Nephron (organoid): ENCODE measurements at regions not wholly inside any gene's neighbourhood (a gene's known extent, or its start where the extent isn't known, plus 50 kb on each side); places are given as distances from the start of the nearest gene placed in this dataset.
A peak's percentile ranks its signal among the peaks of the same experiment; 100 is the strongest.

Experiments
- H3K27ac Mint-ChIP-seq, 3 experiments: 2 replicates each; pipeline ENCODE4 v1.8.0; 2020; ENCODE audit warnings: mixed read lengths in 3 of 3, mild to moderate bottlenecking in 2 of 3, moderate library complexity in 1 of 3
- H3K27me3 Mint-ChIP-seq: 2 replicates; pipeline ENCODE4 v1.8.0; 2021; ENCODE audit warnings: low read depth, mild to moderate bottlenecking, moderate library complexity, mixed read lengths
- H3K36me3 Mint-ChIP-seq: 2 replicates; pipeline ENCODE4 v1.8.0; 2020; ENCODE audit warnings: low read depth, mixed read lengths
- H3K4me1 Mint-ChIP-seq: 2 replicates; pipeline ENCODE4 v1.8.0; 2020; ENCODE audit warnings: mixed read lengths
- H3K4me3 Mint-ChIP-seq, 3 experiments: 2 replicates each; pipeline ENCODE4 v1.8.0; 2020; ENCODE audit warnings: mild to moderate bottlenecking in 3 of 3, mixed read lengths in 3 of 3, moderate library complexity in 2 of 3
- H3K9me3 Mint-ChIP-seq: 2 replicates; pipeline ENCODE4 v1.8.0; 2020; ENCODE audit warnings: mixed read lengths
- TF ChIP-seq, protein P1 (sequence below), 3 experiments: fragments of 200-600 bp; sonication (generic); IDR thresholded peaks; one replicate each; pipeline ENCODE4 v1.5.0; 2021; ENCODE audit warnings: antibody characterized with exemption in 3 of 3; ENCODE audit not compliant: unreplicated experiment in 3 of 3

DNA sequence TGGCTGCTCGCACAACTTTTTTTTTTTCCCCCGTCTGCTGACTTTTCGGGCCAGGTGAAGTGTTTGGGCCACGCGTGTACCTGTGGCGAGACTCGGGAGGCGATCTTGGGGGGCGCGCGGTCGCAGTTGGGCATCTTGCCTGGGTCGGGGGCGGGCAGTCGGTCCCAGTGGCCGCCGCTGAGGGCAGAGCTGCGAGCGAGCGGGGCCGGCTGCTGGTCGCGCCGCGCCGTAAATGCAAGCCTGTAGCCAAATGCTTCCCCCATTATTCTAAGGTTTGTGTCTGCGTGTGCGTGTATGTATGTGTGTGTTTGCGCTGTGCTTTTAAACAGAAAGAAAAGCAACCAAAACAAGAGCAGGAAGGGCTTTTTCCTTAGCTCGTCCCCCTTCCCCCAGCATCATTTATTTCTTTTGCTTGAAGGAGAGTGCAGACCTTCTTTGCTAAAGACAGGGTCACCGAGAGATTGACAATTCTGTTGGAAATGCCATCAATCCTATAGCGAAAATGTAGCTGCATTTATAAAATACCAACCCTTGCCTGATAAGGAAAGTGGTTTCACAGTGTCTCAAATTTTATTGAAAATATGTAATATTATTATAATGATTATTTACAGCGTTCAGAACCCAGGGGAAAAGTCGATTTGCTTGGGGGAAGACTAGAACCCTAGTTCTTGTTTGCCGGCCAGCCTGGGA lies 143.2 kb upstream of the ZNF536 start:
- Mint-ChIP-seq H3K4me3 (peak overlapping the region; percentile 82 to 90 (median 85)), H3K27me3 (peaks cover 80% of the 10 kb centered on the region), H3K4me1 (peaks cover 23% of the 10 kb centered on the region), H3K27ac (peak overlapping the region in 1 of 3 experiments; percentile 37), H3K36me3 (no peaks in the 10 kb centered on the region), H3K9me3 (no peaks in the 10 kb centered on the region)
- TF ChIP-seq, protein P1, sequence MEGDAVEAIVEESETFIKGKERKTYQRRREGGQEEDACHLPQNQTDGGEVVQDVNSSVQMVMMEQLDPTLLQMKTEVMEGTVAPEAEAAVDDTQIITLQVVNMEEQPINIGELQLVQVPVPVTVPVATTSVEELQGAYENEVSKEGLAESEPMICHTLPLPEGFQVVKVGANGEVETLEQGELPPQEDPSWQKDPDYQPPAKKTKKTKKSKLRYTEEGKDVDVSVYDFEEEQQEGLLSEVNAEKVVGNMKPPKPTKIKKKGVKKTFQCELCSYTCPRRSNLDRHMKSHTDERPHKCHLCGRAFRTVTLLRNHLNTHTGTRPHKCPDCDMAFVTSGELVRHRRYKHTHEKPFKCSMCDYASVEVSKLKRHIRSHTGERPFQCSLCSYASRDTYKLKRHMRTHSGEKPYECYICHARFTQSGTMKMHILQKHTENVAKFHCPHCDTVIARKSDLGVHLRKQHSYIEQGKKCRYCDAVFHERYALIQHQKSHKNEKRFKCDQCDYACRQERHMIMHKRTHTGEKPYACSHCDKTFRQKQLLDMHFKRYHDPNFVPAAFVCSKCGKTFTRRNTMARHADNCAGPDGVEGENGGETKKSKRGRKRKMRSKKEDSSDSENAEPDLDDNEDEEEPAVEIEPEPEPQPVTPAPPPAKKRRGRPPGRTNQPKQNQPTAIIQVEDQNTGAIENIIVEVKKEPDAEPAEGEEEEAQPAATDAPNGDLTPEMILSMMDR (IDR thresholded peaks at IDR 0.05; ENCODE audit: unreplicated experiment in 3 of 3): no peak

GRCh38 chr19:30229525-30230174 lies 142.5 kb upstream of the ZNF536 start:
- peaks cover 23% of the 10 kb centered on the region for H3K4me1 Mint-ChIP-seq
- peak overlapping the region; percentile 70 to 79 (median 77) for H3K4me3 Mint-ChIP-seq
- H3K9me3 Mint-ChIP-seq: no peaks in the 10 kb centered on the region
- peaks cover 78% of the 10 kb centered on the region for H3K27me3 Mint-ChIP-seq
- TF ChIP-seq, protein P1 (IDR thresholded peaks at IDR 0.05; ENCODE audit: unreplicated experiment in 3 of 3): no peak
- H3K36me3 Mint-ChIP-seq: no peaks in the 10 kb centered on the region
- H3K27ac Mint-ChIP-seq: no peak overlapping the region

GRCh38 chr19:30231408-30232318 lies 140.5 kb upstream of the ZNF536 start:
- TF ChIP-seq, protein P1 (IDR thresholded peaks at IDR 0.05; ENCODE audit: unreplicated experiment in 3 of 3): no peak
- Mint-ChIP-seq H3K4me1 (peaks cover 25% of the 10 kb centered on the region), H3K27me3 (peaks cover 84% of the 10 kb centered on the region), H3K4me3 (peak overlapping the region in 1 of 3 experiments; percentile 8), H3K27ac (no peak overlapping the region), H3K9me3 (no peaks in the 10 kb centered on the region), H3K36me3 (no peaks in the 10 kb centered on the region)

- H3K4me3 Mint-ChIP-seq: no peak overlapping the region
- H3K27me3 Mint-ChIP-seq: peaks cover 86% of the 10 kb centered on the region
- peaks cover 19% of the 10 kb centered on the region for H3K4me1 Mint-ChIP-seq
- no peaks in the 10 kb centered on the region for H3K36me3 Mint-ChIP-seq
- H3K9me3 Mint-ChIP-seq: no peaks in the 10 kb centered on the region
- no peak overlapping the region for H3K27ac Mint-ChIP-seq
- TF ChIP-seq, protein P1 (IDR thresholded peaks at IDR 0.05; ENCODE audit: unreplicated experiment in 3 of 3): no peak
Observed at GRCh38 chr19:30233375-30233774, 138.8 kb upstream of the ZNF536 start.

DNA sequence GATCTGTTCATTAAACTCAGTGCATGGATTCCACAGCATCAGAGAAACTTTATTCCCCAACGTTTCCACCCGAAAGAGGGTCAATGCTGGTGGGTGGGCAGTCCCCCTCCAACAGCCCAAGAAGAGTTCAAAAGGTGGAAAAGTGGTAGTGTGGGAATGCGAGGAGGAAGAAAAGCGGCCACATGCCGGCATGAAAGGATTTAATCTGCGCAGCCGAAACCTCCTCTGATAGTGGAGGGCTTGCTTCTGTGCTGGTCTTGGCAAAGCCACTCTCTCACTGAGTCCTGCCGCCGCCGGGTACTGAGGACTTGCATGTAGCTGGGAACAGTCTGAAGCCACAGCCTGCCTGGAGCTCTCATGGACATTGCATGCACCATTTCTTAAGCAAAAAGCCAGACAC lies 136.2 kb upstream of the ZNF536 start:
- H3K4me3 Mint-ChIP-seq: peak overlapping the region; percentile 67 to 80 (median 69)
- H3K4me1 Mint-ChIP-seq: peaks cover 10% of the 10 kb centered on the region
- H3K9me3 Mint-ChIP-seq: no peaks in the 10 kb centered on the region
- no peak overlapping the region for H3K27ac Mint-ChIP-seq
- TF ChIP-seq, protein P1 (IDR thresholded peaks at IDR 0.05; ENCODE audit: unreplicated experiment in 3 of 3): no peak
- no peaks in the 10 kb centered on the region for H3K36me3 Mint-ChIP-seq
- peaks cover 65% of the 10 kb centered on the region for H3K27me3 Mint-ChIP-seq
